MM.1S (cell line): ENCODE measurements at regions not wholly inside any gene's neighbourhood (a gene's known extent, or its start where the extent isn't known, plus 50 kb on each side); places are given as distances from the start of the nearest gene placed in this dataset.

Experiments used
- EZH2 ChIP-seq: fragments of 300-600 bp; sonication (generic); optimal IDR thresholded peaks from 2 replicates; pipeline ENCODE3; 2017; ENCODE audit warnings: low read depth, mild to moderate bottlenecking, antibody characterized with exemption, low read length, mixed read lengths
- EZH2phosphoT487 ChIP-seq: fragments of 300-600 bp; sonication (generic); IDR thresholded peaks from 2 replicates; pipeline ENCODE4 v1.6.1; 2018; ENCODE audit warnings: antibody characterized with exemption, low read length
- TF ChIP-seq, protein P1 (sequence below): fragments of 300-600 bp; sonication (generic); IDR thresholded peaks from 2 replicates; pipeline ENCODE4 v1.5.1; 2016; ENCODE audit warnings: antibody characterized with exemption, low read length, mixed read lengths

DNA sequence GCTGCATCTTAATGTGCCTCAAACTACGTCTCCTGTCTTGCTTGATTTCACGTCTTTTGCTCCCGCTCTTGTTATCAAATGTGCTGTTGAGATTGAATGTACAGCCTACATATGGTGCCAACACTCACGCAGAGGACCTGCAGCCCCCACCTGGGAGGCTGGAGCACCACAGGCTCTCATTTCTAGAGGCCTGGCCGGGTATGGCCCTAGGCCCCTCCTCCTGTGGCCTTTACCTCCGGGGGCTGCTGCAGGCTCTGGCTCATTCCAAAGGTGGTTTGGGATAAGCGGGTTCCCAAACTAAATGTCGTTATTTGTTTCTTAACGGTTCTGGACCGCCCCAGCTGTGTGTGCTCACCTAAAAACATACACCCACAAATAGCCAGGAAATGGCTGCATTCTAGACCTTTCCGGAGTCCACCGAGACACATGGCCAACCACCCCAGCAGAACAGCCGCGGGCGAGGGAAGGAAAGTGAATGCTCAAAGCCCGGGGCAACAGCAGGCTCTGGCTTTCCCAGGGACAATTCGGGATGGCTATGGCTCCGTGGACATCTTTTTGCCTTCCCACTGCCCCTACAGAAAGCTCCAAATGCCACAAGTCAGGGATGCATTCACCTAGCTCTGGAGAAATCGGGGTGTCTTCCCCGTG is 105.9 kb downstream of the ENGASE start:
- no peak for TF ChIP-seq EZH2
- TF ChIP-seq, protein P1, sequence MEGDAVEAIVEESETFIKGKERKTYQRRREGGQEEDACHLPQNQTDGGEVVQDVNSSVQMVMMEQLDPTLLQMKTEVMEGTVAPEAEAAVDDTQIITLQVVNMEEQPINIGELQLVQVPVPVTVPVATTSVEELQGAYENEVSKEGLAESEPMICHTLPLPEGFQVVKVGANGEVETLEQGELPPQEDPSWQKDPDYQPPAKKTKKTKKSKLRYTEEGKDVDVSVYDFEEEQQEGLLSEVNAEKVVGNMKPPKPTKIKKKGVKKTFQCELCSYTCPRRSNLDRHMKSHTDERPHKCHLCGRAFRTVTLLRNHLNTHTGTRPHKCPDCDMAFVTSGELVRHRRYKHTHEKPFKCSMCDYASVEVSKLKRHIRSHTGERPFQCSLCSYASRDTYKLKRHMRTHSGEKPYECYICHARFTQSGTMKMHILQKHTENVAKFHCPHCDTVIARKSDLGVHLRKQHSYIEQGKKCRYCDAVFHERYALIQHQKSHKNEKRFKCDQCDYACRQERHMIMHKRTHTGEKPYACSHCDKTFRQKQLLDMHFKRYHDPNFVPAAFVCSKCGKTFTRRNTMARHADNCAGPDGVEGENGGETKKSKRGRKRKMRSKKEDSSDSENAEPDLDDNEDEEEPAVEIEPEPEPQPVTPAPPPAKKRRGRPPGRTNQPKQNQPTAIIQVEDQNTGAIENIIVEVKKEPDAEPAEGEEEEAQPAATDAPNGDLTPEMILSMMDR, result no peak
- TF ChIP-seq EZH2phosphoT487, result no peak
